ENCODE measurements at regions not wholly inside any gene's neighbourhood (a gene's known extent, or its start where the extent isn't known, plus 50 kb on each side); places are given as distances from the start of the nearest gene placed in this dataset.

DNA sequence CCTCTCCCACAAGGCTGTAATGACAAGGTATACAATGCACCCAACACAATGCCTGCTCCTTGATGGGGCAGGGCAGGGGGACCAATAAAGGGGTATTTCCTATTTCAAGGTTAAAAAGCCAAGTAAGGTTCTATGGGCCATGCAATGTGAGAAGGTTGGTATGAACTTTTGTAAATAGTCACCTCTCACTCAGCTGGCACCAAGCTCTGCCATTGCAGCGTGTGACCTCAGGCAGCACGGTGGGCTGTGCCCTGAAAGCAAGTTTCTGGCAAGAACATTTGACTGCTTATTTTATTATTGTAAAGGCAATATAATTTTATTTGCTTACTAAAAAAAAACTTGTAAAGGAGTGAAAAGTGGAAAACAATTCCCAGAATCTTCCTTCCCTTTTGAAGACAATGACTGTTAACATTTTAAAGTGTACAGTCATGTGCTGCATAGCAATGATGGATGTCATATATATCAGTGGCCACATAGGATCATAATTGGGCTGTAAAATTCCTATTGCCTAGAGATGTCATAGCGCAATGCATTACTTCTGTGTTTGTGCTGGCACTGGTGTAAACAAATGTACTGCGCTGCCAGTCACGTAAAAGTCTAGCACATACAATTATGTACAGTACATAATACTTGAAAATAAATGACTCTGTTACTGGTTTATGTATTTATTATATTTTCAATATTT is 167.3 kb upstream of the RORA start:
- 8% methylated on average over 5 of the region's 5 CpGs for WGBS (ENCODE audit: insufficient coverage, low coverage, missing lambda C conversion rate)
- no peak for FAIRE-seq

More for the DNA sequence above, 167.3 kb upstream of the RORA start:
- H4K20me1 ChIP-seq (replicated peaks; ENCODE audit: control insufficient read depth, insufficient read depth, low read length): no peaks in the 10 kb centered on the region
- H3K4me1 ChIP-seq (replicated peaks in 1 of 2; ENCODE audit: control insufficient read depth in 2 of 2, insufficient read depth in 2 of 2, low read length in 2 of 2): no peaks in the 10 kb centered on the region
- DNase-seq (ENCODE audit: extremely low read depth in 1 of 4, low spot score in 3 of 4): no peak
- H3K27ac ChIP-seq (ENCODE audit: extremely low read depth, low read depth, low read length): no peak overlapping the region
- no peaks in the 10 kb centered on the region for H3K36me3 ChIP-seq (ENCODE audit: control insufficient read depth, insufficient read depth, low read length)
- CTCF ChIA-PET (ENCODE audit: low intra/inter-chr PET ratio): no interaction called here
- no peak overlapping the region for H3K9ac ChIP-seq (ENCODE audit: insufficient read depth in 1 of 2, low read depth in 2 of 2, low read length in 2 of 2)
- H3K4me3 ChIP-seq: no peak overlapping the region
- no peaks in the 10 kb centered on the region for H3K79me2 ChIP-seq (ENCODE audit: control insufficient read depth, insufficient read depth, low read length)
- no peaks in the 10 kb centered on the region for H3K9me1 ChIP-seq (ENCODE audit: control insufficient read depth, insufficient read depth, low read length)
- POLR2A ChIA-PET: no interaction called here
- ATAC-seq: no peak
- no peaks in the 10 kb centered on the region for H3K27me3 ChIP-seq (ENCODE audit: control insufficient read depth in 2 of 2, insufficient read depth in 2 of 2, low read length in 2 of 2)
- BruUV-seq (replicated peaks): no TSS peak
- no peak overlapping the region for H3K4me2 ChIP-seq (ENCODE audit: insufficient read depth, low read length)
- H2AFZ ChIP-seq (ENCODE audit: low read depth, low read length): no peak overlapping the region
- in situ Hi-C loops (cut with MboI) (no loop called here), intact Hi-C loops (cut with micrococcal nuclease) (no loop called here)
- no peaks in the 10 kb centered on the region for H3K9me3 ChIP-seq (replicated peaks; ENCODE audit: control insufficient read depth, insufficient read depth, low read depth, low read length)
- TF ChIP-seq XRCC3 (IDR thresholded peaks at IDR 0.05): no peak
- TF ChIP-seq SMARCB1 (IDR thresholded peaks at IDR 0.05; ENCODE audit: insufficient read length, low read depth): no peak
- TF ChIP-seq ZNF695 (CRISPR knock-in tag; IDR thresholded peaks at IDR 0.05): no peak
- TF ChIP-seq, protein P1, sequence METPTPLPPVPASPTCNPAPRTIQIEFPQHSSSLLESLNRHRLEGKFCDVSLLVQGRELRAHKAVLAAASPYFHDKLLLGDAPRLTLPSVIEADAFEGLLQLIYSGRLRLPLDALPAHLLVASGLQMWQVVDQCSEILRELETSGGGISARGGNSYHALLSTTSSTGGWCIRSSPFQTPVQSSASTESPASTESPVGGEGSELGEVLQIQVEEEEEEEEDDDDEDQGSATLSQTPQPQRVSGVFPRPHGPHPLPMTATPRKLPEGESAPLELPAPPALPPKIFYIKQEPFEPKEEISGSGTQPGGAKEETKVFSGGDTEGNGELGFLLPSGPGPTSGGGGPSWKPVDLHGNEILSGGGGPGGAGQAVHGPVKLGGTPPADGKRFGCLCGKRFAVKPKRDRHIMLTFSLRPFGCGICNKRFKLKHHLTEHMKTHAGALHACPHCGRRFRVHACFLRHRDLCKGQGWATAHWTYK (CRISPR knock-in tag; IDR thresholded peaks at IDR 0.05): no peak
- no peak for TF ChIP-seq MEIS2 (IDR thresholded peaks at IDR 0.05; ENCODE audit: partially characterized antibody)
- TF ChIP-seq, protein P2, sequence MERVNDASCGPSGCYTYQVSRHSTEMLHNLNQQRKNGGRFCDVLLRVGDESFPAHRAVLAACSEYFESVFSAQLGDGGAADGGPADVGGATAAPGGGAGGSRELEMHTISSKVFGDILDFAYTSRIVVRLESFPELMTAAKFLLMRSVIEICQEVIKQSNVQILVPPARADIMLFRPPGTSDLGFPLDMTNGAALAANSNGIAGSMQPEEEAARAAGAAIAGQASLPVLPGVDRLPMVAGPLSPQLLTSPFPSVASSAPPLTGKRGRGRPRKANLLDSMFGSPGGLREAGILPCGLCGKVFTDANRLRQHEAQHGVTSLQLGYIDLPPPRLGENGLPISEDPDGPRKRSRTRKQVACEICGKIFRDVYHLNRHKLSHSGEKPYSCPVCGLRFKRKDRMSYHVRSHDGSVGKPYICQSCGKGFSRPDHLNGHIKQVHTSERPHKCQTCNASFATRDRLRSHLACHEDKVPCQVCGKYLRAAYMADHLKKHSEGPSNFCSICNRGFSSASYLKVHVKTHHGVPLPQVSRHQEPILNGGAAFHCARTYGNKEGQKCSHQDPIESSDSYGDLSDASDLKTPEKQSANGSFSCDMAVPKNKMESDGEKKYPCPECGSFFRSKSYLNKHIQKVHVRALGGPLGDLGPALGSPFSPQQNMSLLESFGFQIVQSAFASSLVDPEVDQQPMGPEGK (CRISPR knock-in tag; IDR thresholded peaks at IDR 0.05; ENCODE audit: borderline replicate concordance): no peak

All from K562 (cell line).